ENCODE measurements at regions not wholly inside any gene's neighbourhood (a gene's known extent, or its start where the extent isn't known, plus 50 kb on each side); places are given as distances from the start of the nearest gene placed in this dataset.

- DNase-seq: no peak
Measured at GRCh38 chr1:55951291-55951690, 628.1 kb downstream of the PLPP3 start.

- DNase-seq: no peak
Measured at GRCh38 chr1:55947446-55947845, 631.9 kb downstream of the PLPP3 start.

- DNase-seq: no peak
Measured at GRCh38 chr1:55943721-55944435, 635.5 kb downstream of the PLPP3 start.

GRCh38 chr1:55943012-55943411, 636.4 kb downstream of the PLPP3 start:
- no peak for DNase-seq

GRCh38 chr1:55939866-55940265, 639.5 kb downstream of the PLPP3 start:
- no peak for DNase-seq

GRCh38 chr1:55938861-55939260, 640.5 kb downstream of the PLPP3 start:
- DNase-seq: no peak

GRCh38 chr1:55938376-55938850, 641.0 kb downstream of the PLPP3 start:
- DNase-seq: no peak

- DNase-seq: no peak
Measured at GRCh38 chr1:55937840-55938375, 641.5 kb downstream of the PLPP3 start.

- DNase-seq: no peak
Measured at GRCh38 chr1:55935236-55935635, 644.1 kb downstream of the PLPP3 start.

- no peak for DNase-seq
Measured at GRCh38 chr1:55932402-55932801, 647.0 kb downstream of the PLPP3 start.

GRCh38 chr1:55931081-55931940, 648.1 kb downstream of the PLPP3 start:
- no peak for DNase-seq

GRCh38 chr1:55929652-55930051, 649.7 kb downstream of the PLPP3 start:
- no peak for DNase-seq

- no peak for DNase-seq
Measured at GRCh38 chr1:55928576-55928975, 650.8 kb downstream of the PLPP3 start.

- DNase-seq: no peak
Measured at GRCh38 chr1:55927702-55928290, 651.6 kb downstream of the PLPP3 start.

- DNase-seq: no peak
Measured at GRCh38 chr1:55926906-55927471, 652.4 kb downstream of the PLPP3 start.

GRCh38 chr1:55916907-55917306, 662.5 kb downstream of the PLPP3 start:
- no peak for DNase-seq

GRCh38 chr1:55916481-55916880, 662.9 kb downstream of the PLPP3 start:
- no peak for DNase-seq

- DNase-seq: no peak
Measured at GRCh38 chr1:55913565-55913964, 665.8 kb downstream of the PLPP3 start.

- DNase-seq: no peak
Measured at GRCh38 chr1:55912438-55912837, 666.9 kb downstream of the PLPP3 start.

GRCh38 chr1:55904541-55904940, 674.8 kb downstream of the PLPP3 start:
- DNase-seq: no peak

GRCh38 chr1:55898181-55898580, 681.2 kb downstream of the PLPP3 start:
- DNase-seq: no peak

GRCh38 chr1:55896210-55896609, 681.0 kb upstream of the USP24 start:
- no peak for DNase-seq

- no peak for DNase-seq
Measured at GRCh38 chr1:55894521-55894920, 679.4 kb upstream of the USP24 start.
